CD4-positive, alpha-beta T cell (primary cell): ENCODE measurements at regions not wholly inside any gene's neighbourhood (a gene's known extent, or its start where the extent isn't known, plus 50 kb on each side); places are given as distances from the start of the nearest gene placed in this dataset.

Source experiments
- ATAC-seq: fragments of 200-7000 bp; cut with Tn5 transposase; one replicate; pipeline ENCODE4 v1.10.0; 2022; ENCODE audit warnings: mild to moderate bottlenecking; ENCODE audit not compliant: poor library complexity
- CTCF ChIA-PET: fragments of 350-600 bp; sonication (Branson Sonifier 250); formaldehyde crosslinking; loops from one replicate; lab custom pipeline; 2021; ENCODE audit warnings: antibody characterized with exemption, inconsistent platforms; lab: Charles Lee
- POLR2A ChIA-PET: fragments of 350-600 bp; sonication (Branson Sonifier 250); formaldehyde crosslinking; loops from one replicate; lab custom pipeline; 2021; ENCODE audit warnings: antibody characterized with exemption, inconsistent platforms; lab: Charles Lee
- DNase-seq, 14 experiments: peaks; one replicate each; pipeline ENCODE4 v3.0.0-alpha.2; 2013 to 2020; ENCODE audit warnings: mixed read lengths in 2 of 14
- H3K27ac ChIP-seq, 2 donors: one replicate each; pipeline versions ENCODE4 v1.5.1 to v1.7.0; 2013; ENCODE audit warnings: low read length in 2 of 2, low read depth in 1 of 2, mild to moderate bottlenecking in 1 of 2
- H3K27me3 ChIP-seq, 2 experiments: 1 replicate in 1 of 2; 2 replicates in 1 of 2; pipeline versions ENCODE4 v1.6.1 to v1.7.0; 2013; ENCODE audit warnings: low read length in 2 of 2, control low read depth in 1 of 2, mild to moderate bottlenecking in 1 of 2, moderate library complexity in 1 of 2; ENCODE audit not compliant: insufficient read depth in 2 of 2, control insufficient read depth in 1 of 2
- H3K36me3 ChIP-seq: one replicate; pipeline ENCODE4 v1.6.1; 2013; ENCODE audit warnings: low read length, control low read depth; ENCODE audit not compliant: insufficient read depth
- H3K4me1 ChIP-seq: one replicate; pipeline ENCODE4 v1.6.1; 2013; ENCODE audit warnings: low read length, control low read depth; ENCODE audit not compliant: insufficient read depth
- H3K4me3 ChIP-seq: one replicate; pipeline ENCODE4 v1.5.1; 2013; ENCODE audit warnings: mild to moderate bottlenecking, low read length, moderate library complexity
- H3K9me3 ChIP-seq, 2 experiments: 1 replicate in 1 of 2; 2 replicates in 1 of 2; pipeline versions ENCODE4 v1.6.1 to v1.7.0; 2013; ENCODE audit warnings: low read length in 2 of 2, mild to moderate bottlenecking in 2 of 2, control low read depth in 1 of 2, moderate library complexity in 1 of 2; ENCODE audit not compliant: control insufficient read depth in 1 of 2, insufficient read depth in 1 of 2
- H3K27ac Mint-ChIP-seq: one replicate; pipeline ENCODE4 v1.8.0; 2020; ENCODE audit warnings: mixed read lengths
- H3K27me3 Mint-ChIP-seq: one replicate; pipeline ENCODE4 v1.8.0; 2021; ENCODE audit warnings: mixed read lengths
- H3K36me3 Mint-ChIP-seq: one replicate; pipeline ENCODE4 v1.8.0; 2021; ENCODE audit warnings: low read depth, mixed read lengths
- H3K4me1 Mint-ChIP-seq: one replicate; pipeline ENCODE4 v1.8.0; 2021; ENCODE audit warnings: low read depth, mixed read lengths
- H3K4me3 Mint-ChIP-seq: one replicate; pipeline ENCODE4 v1.8.0; 2020; ENCODE audit warnings: mild to moderate bottlenecking, mixed read lengths
- H3K9me3 Mint-ChIP-seq: one replicate; pipeline ENCODE4 v1.8.0; 2020; ENCODE audit warnings: mixed read lengths
- intact Hi-C, 2 experiments: fragments of 100-400 bp; cut with DNase I in 1 of 2; cut with micrococcal nuclease in 1 of 2; formaldehyde crosslinking; loops; one replicate each; pipeline versions ENCODE4 v1.15.1 to v1.9.0; 2023 to 2025; cut with DNase I, micrococcal nuclease
- TF ChIP-seq, protein P1 (sequence below): fragments of 200-600 bp; IDR thresholded peaks from one replicate; pipeline ENCODE4 v1.8.0; 2022; ENCODE audit warnings: antibody characterized with exemption, mild to moderate bottlenecking

DNA sequence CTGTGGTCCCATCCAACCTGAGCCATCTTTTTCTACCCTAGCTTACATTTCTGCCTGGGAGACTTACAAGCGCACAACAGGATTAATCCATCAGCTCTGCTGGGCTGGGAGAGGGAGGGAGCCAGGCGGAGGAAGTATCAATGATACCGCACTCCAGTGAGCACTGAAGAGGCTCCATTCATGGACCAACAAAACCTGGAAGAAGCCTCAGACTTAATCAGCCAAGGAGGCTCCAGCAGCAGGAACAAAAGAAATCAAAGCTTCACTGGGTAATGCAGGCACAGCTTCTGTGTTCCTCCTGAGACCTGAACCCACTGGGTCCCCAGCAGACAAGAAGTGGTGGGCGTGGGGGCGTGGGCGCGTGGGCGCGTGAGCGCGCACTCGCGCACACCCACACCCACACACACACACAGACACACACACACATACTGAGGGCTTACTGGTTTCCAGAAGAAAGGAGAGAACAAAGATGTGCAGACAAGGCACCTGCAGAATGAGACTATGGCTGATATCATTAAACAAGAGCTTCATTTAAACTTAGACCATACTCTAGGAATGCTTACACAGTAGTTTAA, 87.0 kb upstream of the BOC start:
- H3K4me3 Mint-ChIP-seq = no peak overlapping the region
- CTCF ChIA-PET = no interaction called here

DNA sequence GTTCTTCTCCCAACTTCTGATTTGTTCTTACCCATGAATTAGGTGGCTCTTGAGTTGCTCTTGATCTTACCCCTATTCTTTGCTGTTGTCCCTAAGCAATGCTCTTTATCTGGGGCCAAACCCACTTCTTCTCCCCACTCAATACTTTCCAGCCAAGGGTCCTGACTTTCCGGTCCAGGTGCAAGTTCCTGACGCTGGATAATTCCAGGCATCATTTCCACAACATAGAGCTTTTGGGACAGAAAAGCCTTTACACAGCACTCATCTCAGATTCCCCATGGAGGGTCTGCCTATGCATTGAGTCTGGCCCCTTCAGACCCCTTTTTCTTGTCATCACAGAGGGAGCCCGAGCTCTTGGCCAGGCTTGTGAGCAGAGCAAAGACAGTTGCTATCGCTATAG, 85.4 kb upstream of the BOC start:
- DNase-seq (no peak), ATAC-seq (no peak)
- Histone ChIP-seq H3K4me1 (no peaks in the 10 kb centered on the region), H3K9me3 (no peaks in the 10 kb centered on the region), H3K27ac (no peak overlapping the region), H3K4me3 (no peak overlapping the region), H3K36me3 (no peaks in the 10 kb centered on the region), H3K27me3 (no peaks in the 10 kb centered on the region)
- TF ChIP-seq, protein P1, sequence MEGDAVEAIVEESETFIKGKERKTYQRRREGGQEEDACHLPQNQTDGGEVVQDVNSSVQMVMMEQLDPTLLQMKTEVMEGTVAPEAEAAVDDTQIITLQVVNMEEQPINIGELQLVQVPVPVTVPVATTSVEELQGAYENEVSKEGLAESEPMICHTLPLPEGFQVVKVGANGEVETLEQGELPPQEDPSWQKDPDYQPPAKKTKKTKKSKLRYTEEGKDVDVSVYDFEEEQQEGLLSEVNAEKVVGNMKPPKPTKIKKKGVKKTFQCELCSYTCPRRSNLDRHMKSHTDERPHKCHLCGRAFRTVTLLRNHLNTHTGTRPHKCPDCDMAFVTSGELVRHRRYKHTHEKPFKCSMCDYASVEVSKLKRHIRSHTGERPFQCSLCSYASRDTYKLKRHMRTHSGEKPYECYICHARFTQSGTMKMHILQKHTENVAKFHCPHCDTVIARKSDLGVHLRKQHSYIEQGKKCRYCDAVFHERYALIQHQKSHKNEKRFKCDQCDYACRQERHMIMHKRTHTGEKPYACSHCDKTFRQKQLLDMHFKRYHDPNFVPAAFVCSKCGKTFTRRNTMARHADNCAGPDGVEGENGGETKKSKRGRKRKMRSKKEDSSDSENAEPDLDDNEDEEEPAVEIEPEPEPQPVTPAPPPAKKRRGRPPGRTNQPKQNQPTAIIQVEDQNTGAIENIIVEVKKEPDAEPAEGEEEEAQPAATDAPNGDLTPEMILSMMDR = no peak
- ChIA-PET POLR2A (no interaction called here), CTCF (no interaction called here)
- no peaks in the 10 kb centered on the region for H3K9me3 Mint-ChIP-seq
- no peaks in the 10 kb centered on the region for H3K36me3 Mint-ChIP-seq
- intact Hi-C loops = no loop called here
- H3K27me3 Mint-ChIP-seq = no peaks in the 10 kb centered on the region
- H3K27ac Mint-ChIP-seq = no peak overlapping the region
- no peak overlapping the region for H3K4me3 Mint-ChIP-seq
- no peaks in the 10 kb centered on the region for H3K4me1 Mint-ChIP-seq

More for the DNA sequence above, 87.0 kb upstream of the BOC start:
- Mint-ChIP-seq H3K27me3 (no peaks in the 10 kb centered on the region), H3K36me3 (no peaks in the 10 kb centered on the region), H3K9me3 (no peaks in the 10 kb centered on the region), H3K4me1 (no peaks in the 10 kb centered on the region), H3K27ac (no peak overlapping the region)
- Histone ChIP-seq H3K36me3 (no peaks in the 10 kb centered on the region), H3K4me1 (no peaks in the 10 kb centered on the region), H3K4me3 (no peak overlapping the region), H3K27ac (no peak overlapping the region), H3K27me3 (no peaks in the 10 kb centered on the region), H3K9me3 (no peaks in the 10 kb centered on the region)
- TF ChIP-seq, protein P1 = no peak
- POLR2A ChIA-PET = no interaction called here
- intact Hi-C loops = no loop called here
- DNase-seq (no peak), ATAC-seq (no peak)

- CTCF ChIA-PET = no interaction called here
- no peaks in the 10 kb centered on the region for H3K36me3 Mint-ChIP-seq
These were observed 82.9 kb upstream of the BOC start for GRCh38 chr3:113128386-113129015.

More at GRCh38 chr3:113128386-113129015, 82.9 kb upstream of the BOC start:
- POLR2A ChIA-PET = no interaction called here
- ATAC-seq (no peak), DNase-seq (no peak)
- intact Hi-C loops = no loop called here
- Mint-ChIP-seq H3K9me3 (no peaks in the 10 kb centered on the region), H3K4me1 (no peaks in the 10 kb centered on the region), H3K27me3 (no peaks in the 10 kb centered on the region), H3K4me3 (no peak overlapping the region), H3K27ac (no peak overlapping the region)
- TF ChIP-seq, protein P1 = no peak
- no peak overlapping the region for H3K4me3 ChIP-seq
- no peaks in the 10 kb centered on the region for H3K27me3 ChIP-seq
- no peaks in the 10 kb centered on the region for H3K4me1 ChIP-seq
- H3K36me3 ChIP-seq = no peaks in the 10 kb centered on the region
- H3K9me3 ChIP-seq = no peaks in the 10 kb centered on the region
- no peak overlapping the region for H3K27ac ChIP-seq
